ENCODE measurements at regions not wholly inside any gene's neighbourhood (a gene's known extent, or its start where the extent isn't known, plus 50 kb on each side); places are given as distances from the start of the nearest gene placed in this dataset.

- no peak for TF ChIP-seq E2F6 (IDR thresholded peaks at IDR 0.05)
Observed at GRCh38 chr3:104474011-104474410, 892.7 kb upstream of the ALCAM start (continued).
